ENCODE measurements at regions not wholly inside any gene's neighbourhood (a gene's known extent, or its start where the extent isn't known, plus 50 kb on each side); places are given as distances from the start of the nearest gene placed in this dataset.

DNA sequence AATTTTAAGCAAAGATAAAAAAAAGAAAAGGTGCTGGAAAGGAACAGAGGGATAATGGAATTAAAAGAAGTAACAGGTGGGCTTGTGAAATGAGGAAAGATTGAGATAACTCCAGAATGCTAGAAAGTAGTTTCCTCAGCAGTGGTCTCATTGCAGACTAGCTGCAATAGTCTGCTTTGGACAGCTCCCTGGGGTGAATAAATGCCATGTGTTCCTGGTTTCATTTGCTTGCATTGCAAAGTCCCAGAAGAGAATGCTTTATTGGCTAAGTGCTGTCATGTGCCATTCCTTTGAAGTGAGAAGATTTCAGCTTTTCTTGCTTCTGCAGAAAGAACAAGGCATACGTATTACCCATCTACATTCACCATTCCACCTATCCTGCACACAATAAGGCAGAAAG lies 478.8 kb upstream of the RAG2 start:
- H3K9me3 ChIP-seq = no peaks in the 10 kb centered on the region
- H3K27me3 ChIP-seq (replicated peaks; ENCODE audit: insufficient read depth) = no peaks in the 10 kb centered on the region
- 18% methylated on average over 1 of the region's 1 CpG for WGBS
- no peak overlapping the region for H3K4me3 ChIP-seq
- H3K4me1 ChIP-seq (replicated peaks) = no peaks in the 10 kb centered on the region
- intact Hi-C loops (cut with DNase I) = no loop called here
- no peak for DNase-seq (ENCODE audit: low spot score)
- H3K36me3 ChIP-seq = no peaks in the 10 kb centered on the region
- H3K27ac ChIP-seq = no peak overlapping the region
- TF ChIP-seq POLR2AphosphoS5 (IDR thresholded peaks at IDR 0.05) (no peak), POLR2A (IDR thresholded peaks at IDR 0.05) (no peak)
- TF ChIP-seq, protein P1, sequence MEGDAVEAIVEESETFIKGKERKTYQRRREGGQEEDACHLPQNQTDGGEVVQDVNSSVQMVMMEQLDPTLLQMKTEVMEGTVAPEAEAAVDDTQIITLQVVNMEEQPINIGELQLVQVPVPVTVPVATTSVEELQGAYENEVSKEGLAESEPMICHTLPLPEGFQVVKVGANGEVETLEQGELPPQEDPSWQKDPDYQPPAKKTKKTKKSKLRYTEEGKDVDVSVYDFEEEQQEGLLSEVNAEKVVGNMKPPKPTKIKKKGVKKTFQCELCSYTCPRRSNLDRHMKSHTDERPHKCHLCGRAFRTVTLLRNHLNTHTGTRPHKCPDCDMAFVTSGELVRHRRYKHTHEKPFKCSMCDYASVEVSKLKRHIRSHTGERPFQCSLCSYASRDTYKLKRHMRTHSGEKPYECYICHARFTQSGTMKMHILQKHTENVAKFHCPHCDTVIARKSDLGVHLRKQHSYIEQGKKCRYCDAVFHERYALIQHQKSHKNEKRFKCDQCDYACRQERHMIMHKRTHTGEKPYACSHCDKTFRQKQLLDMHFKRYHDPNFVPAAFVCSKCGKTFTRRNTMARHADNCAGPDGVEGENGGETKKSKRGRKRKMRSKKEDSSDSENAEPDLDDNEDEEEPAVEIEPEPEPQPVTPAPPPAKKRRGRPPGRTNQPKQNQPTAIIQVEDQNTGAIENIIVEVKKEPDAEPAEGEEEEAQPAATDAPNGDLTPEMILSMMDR (IDR thresholded peaks at IDR 0.05) = no peak

DNA sequence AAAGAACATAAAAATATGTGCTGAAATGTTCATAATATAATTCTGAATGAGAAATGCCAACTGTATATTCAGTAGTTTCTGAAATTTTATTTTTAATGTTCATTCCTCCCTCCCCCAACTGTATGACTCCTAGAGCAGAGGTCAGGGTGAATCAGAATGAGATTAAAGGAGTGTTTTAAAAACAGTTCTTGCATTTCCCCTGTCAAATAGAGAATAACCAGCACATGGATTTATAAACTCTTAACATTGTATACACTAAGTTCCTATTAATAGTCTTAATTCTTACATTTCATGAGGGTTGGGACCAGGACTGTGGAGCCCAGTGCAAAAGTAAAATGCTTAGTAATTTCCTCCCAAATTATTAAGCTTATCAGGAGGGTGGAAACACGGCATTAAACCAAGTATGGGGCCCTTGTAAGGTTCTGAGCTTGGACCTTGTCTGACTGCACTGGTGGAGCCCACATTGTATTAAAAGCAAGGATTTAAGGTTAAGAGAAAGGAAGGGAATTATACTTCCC lies 474.6 kb upstream of the RAG2 start:
- TF ChIP-seq POLR2A (IDR thresholded peaks at IDR 0.05) (no peak), POLR2AphosphoS5 (IDR thresholded peaks at IDR 0.05) (no peak)
- TF ChIP-seq, protein P1 (IDR thresholded peaks at IDR 0.05) = no peak
- no peak overlapping the region for H3K27ac ChIP-seq
- no peak for DNase-seq (ENCODE audit: low spot score)
- no peaks in the 10 kb centered on the region for H3K4me1 ChIP-seq (replicated peaks)
- no peaks in the 10 kb centered on the region for H3K27me3 ChIP-seq (replicated peaks; ENCODE audit: insufficient read depth)
- H3K4me3 ChIP-seq = no peak overlapping the region
- no peaks in the 10 kb centered on the region for H3K36me3 ChIP-seq
- H3K9me3 ChIP-seq = no peaks in the 10 kb centered on the region
- 31% methylated on average over 1 of the region's 1 CpG for WGBS
- intact Hi-C loops (cut with DNase I) = no loop called here

DNA sequence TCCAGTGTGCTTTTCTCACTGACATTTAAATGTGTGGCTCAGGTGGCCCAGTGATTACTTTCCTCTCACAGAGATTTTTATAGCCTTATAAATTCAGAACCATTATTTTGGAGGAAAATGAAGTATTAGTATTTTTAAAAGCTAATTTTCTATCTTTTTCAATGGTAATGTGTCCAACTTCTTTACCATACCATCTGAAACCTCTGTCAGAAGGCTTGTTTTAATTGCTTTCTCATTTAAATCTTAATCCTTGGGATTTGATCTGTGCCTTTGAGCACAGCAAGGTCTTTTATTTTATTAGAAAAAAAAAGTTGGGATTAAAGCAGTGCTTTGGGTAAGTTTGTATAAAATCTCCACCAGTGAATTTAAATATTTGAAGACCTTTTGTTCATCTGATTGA lies 452.3 kb upstream of the RAG2 start:
- no peak overlapping the region for H3K27ac ChIP-seq
- no peaks in the 10 kb centered on the region for H3K27me3 ChIP-seq (replicated peaks; ENCODE audit: insufficient read depth)
- no peaks in the 10 kb centered on the region for H3K9me3 ChIP-seq
- TF ChIP-seq POLR2AphosphoS5 (IDR thresholded peaks at IDR 0.05) = no peak
- DNase-seq (ENCODE audit: low spot score) = no peak
- intact Hi-C loops (cut with DNase I) = no loop called here
- no peaks in the 10 kb centered on the region for H3K4me1 ChIP-seq (replicated peaks)
- no peaks in the 10 kb centered on the region for H3K36me3 ChIP-seq
- no peak overlapping the region for H3K4me3 ChIP-seq

DNA sequence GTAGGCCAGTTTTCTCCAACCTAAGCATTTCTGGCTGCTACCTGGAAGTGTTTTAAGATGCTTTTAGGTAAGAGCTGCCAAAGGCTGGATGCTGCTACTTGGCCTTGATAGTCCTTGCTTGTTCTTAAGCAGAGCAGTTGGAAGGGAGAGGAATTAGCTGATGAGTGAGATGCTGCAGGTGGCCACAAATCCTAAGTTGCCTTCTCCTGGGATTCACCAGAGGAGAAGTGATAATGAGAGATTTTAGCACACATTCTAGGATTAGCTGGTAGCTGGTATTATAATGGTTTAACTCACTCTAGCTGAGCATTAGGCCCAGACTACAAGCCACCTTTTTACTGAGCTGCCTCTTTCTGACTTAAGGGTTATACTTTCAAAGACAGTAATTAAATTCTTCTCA lies 442.9 kb upstream of the RAG2 start:
- Histone ChIP-seq H3K27me3 (replicated peaks; ENCODE audit: insufficient read depth) (no peaks in the 10 kb centered on the region), H3K4me1 (replicated peaks) (no peaks in the 10 kb centered on the region), H3K36me3 (no peaks in the 10 kb centered on the region), H3K27ac (no peak overlapping the region), H3K9me3 (no peaks in the 10 kb centered on the region), H3K4me3 (no peak overlapping the region)
- no peak for DNase-seq (ENCODE audit: low spot score)
- TF ChIP-seq POLR2A (IDR thresholded peaks at IDR 0.05) (no peak), POLR2AphosphoS5 (IDR thresholded peaks at IDR 0.05) (no peak)
- TF ChIP-seq, protein P1 (IDR thresholded peaks at IDR 0.05) = no peak
- intact Hi-C loops (cut with DNase I) = no loop called here

DNA sequence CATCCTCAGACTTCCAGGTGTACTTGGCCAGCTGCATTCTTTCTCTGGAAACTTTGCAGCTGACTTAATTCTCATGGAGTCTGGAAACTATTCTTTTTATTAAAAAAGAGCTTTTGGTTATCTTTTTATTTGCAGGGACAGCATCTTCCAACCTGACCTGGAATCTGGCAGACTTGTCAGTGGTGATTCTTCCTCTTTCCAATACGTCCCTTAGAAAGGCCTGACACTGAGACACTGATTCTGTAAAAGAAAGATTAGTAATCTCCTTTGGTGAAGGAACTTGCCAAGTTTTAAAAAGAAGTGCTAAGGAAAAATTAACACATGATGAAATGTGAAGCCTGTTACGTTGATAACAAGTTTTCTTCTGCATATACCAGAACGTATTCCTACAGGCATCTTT lies 440.9 kb upstream of the RAG2 start:
- Histone ChIP-seq H3K9me3 (no peaks in the 10 kb centered on the region), H3K36me3 (no peaks in the 10 kb centered on the region), H3K27me3 (replicated peaks; ENCODE audit: insufficient read depth) (no peaks in the 10 kb centered on the region), H3K4me1 (replicated peaks) (no peaks in the 10 kb centered on the region), H3K4me3 (no peak overlapping the region), H3K27ac (no peak overlapping the region)
- intact Hi-C loops (cut with DNase I) = no loop called here
- no peak for DNase-seq (ENCODE audit: low spot score)
- 46% methylated on average over 3 of the region's 3 CpGs for WGBS
- TF ChIP-seq POLR2A (IDR thresholded peaks at IDR 0.05) (no peak), POLR2AphosphoS5 (IDR thresholded peaks at IDR 0.05) (no peak)
- TF ChIP-seq, protein P1 (IDR thresholded peaks at IDR 0.05) = no peak
